CD14-positive monocyte (primary cell): ENCODE measurements at regions not wholly inside any gene's neighbourhood (a gene's known extent, or its start where the extent isn't known, plus 50 kb on each side); places are given as distances from the start of the nearest gene placed in this dataset.

ENCODE experiments used
- DNase-seq, 3 donors: peaks; one replicate each; pipeline ENCODE4 v3.0.0-alpha.2; 2011 to 2022
- H2AFZ ChIP-seq: 2 replicates; pipeline ENCODE4 v1.6.0; 2012; ENCODE audit warnings: mild to moderate bottlenecking, low read depth, low read length, inconsistent platforms; ENCODE audit not compliant: insufficient read depth, poor library complexity, severe bottlenecking
- H3K27ac ChIP-seq, 2 donors: 1 replicate in 1 of 2; 2 replicates in 1 of 2; pipeline ENCODE4 v1.5.1; 2012 to 2013; ENCODE audit warnings: low read length in 2 of 2, control low read depth in 1 of 2, inconsistent platforms in 1 of 2, low read depth in 1 of 2, mild to moderate bottlenecking in 1 of 2
- H3K27me3 ChIP-seq, 2 donors: one replicate each; pipeline versions ENCODE4 v1.6.0 to v1.6.1; 2011 to 2013; ENCODE audit warnings: low read length in 2 of 2; ENCODE audit not compliant: control insufficient read depth in 2 of 2, insufficient read depth in 2 of 2
- H3K36me3 ChIP-seq, 2 donors: replicated peaks in 1 of 2; 1 replicate in 1 of 2; 2 replicates in 1 of 2; pipeline versions ENCODE4 v1.5.1 to v1.6.1; 2012 to 2013; ENCODE audit warnings: low read length in 2 of 2, control low read depth in 1 of 2, inconsistent platforms in 1 of 2, mild to moderate bottlenecking in 1 of 2; ENCODE audit not compliant: insufficient read depth in 2 of 2, control insufficient read depth in 1 of 2
- H3K4me1 ChIP-seq, 2 donors: 1 replicate in 1 of 2; 2 replicates in 1 of 2; pipeline versions ENCODE4 v1.5.1 to v1.6.1; 2012 to 2013; ENCODE audit warnings: low read length in 2 of 2, control low read depth in 1 of 2, inconsistent platforms in 1 of 2, mild to moderate bottlenecking in 1 of 2, moderate library complexity in 1 of 2; ENCODE audit not compliant: insufficient read depth in 2 of 2, control insufficient read depth in 1 of 2
- H3K4me2 ChIP-seq: replicated peaks from 2 replicates; pipeline ENCODE3; 2012; ENCODE audit warnings: low read length, moderate library complexity, mild to moderate bottlenecking; ENCODE audit not compliant: poor library complexity, severe bottlenecking; ENCODE audit errors: extremely low read depth
- H3K4me3 ChIP-seq, 3 experiments: fragments of 200-600 bp in 1 of 3; sonication (generic) in 1 of 3; replicated peaks in 1 of 3; 1 replicate in 2 of 3; 2 replicates in 1 of 3; pipeline ENCODE4 v1.5.1; 2011 to 2013; ENCODE audit warnings: low read length in 3 of 3, mild to moderate bottlenecking in 3 of 3, control low read depth in 2 of 3, low read depth in 2 of 3, inconsistent platforms in 1 of 3, moderate library complexity in 1 of 3
- H3K79me2 ChIP-seq: 2 replicates; pipeline ENCODE4 v1.6.0; 2012; ENCODE audit warnings: mild to moderate bottlenecking, control low read depth, inconsistent platforms, low read length, moderate library complexity; ENCODE audit not compliant: insufficient read depth
- H3K9ac ChIP-seq: 2 replicates; pipeline ENCODE4 v1.6.0; 2017; ENCODE audit warnings: low read length, mild to moderate bottlenecking; ENCODE audit not compliant: insufficient read depth, poor library complexity, severe bottlenecking
- H3K9me3 ChIP-seq, 2 donors: replicated peaks in 1 of 2; 1 replicate in 1 of 2; 2 replicates in 1 of 2; pipeline versions ENCODE4 v1.5.1 to v1.6.1; 2012 to 2013; ENCODE audit warnings: low read length in 2 of 2, control low read depth in 1 of 2; ENCODE audit not compliant: control insufficient read depth in 1 of 2, insufficient read depth in 1 of 2
- H4K20me1 ChIP-seq: 2 replicates; pipeline ENCODE4 v1.6.0; 2012; ENCODE audit warnings: mild to moderate bottlenecking, low read length, control low read depth, moderate library complexity; ENCODE audit not compliant: insufficient read depth
- H3K27ac Mint-ChIP-seq, 7 donors: one replicate each; pipeline ENCODE4 v1.8.0; 2020; ENCODE audit warnings: mild to moderate bottlenecking in 7 of 7, mixed read lengths in 7 of 7, moderate library complexity in 6 of 7, inconsistent platforms in 2 of 7
- H3K27me3 Mint-ChIP-seq, 3 donors: one replicate each; pipeline ENCODE4 v1.8.0; 2021 to 2022; ENCODE audit warnings: low read depth in 3 of 3, mild to moderate bottlenecking in 3 of 3, mixed read lengths in 3 of 3, moderate library complexity in 3 of 3, inconsistent platforms in 1 of 3
- H3K36me3 Mint-ChIP-seq, 2 donors: one replicate each; pipeline ENCODE4 v1.8.0; 2020; ENCODE audit warnings: mixed read lengths in 2 of 2, inconsistent platforms in 1 of 2, mild to moderate bottlenecking in 1 of 2
- H3K4me1 Mint-ChIP-seq: one replicate; pipeline ENCODE4 v1.8.0; 2020; ENCODE audit warnings: mild to moderate bottlenecking, mixed read lengths
- H3K4me3 Mint-ChIP-seq, 2 donors: one replicate each; pipeline ENCODE4 v1.8.0; 2020; ENCODE audit warnings: mild to moderate bottlenecking in 2 of 2, mixed read lengths in 2 of 2, moderate library complexity in 1 of 2
- H3K9me3 Mint-ChIP-seq, 7 donors: one replicate each; pipeline ENCODE4 v1.8.0; 2020 to 2022; ENCODE audit warnings: mixed read lengths in 7 of 7, mild to moderate bottlenecking in 6 of 7, moderate library complexity in 6 of 7, inconsistent platforms in 2 of 7
- CTCF ChIP-seq: fragments of 200-600 bp; IDR thresholded peaks from one replicate; pipeline ENCODE4 v1.8.0; 2022; ENCODE audit warnings: antibody characterized with exemption, mild to moderate bottlenecking
- WGBS: methylation state at CpG from one replicate; pipeline ENCODE4 v1.1.5; 2013; ENCODE audit warnings: missing lambda C conversion rate; ENCODE audit not compliant: insufficient coverage; 5-methylcytosine and 5-hydroxymethylcytosine counted together
- intact Hi-C, 2 donors: fragments of 100-400 bp; cut with micrococcal nuclease; formaldehyde crosslinking; loops; one replicate each; pipeline versions ENCODE4 v1.15.0 to v1.15.1; 2023

GRCh38 chr13:37429976-37430375, 168.6 kb downstream of the POSTN start:
- no peak for DNase-seq
- no peak overlapping the region for H3K4me3 Mint-ChIP-seq
- TF ChIP-seq CTCF: no peak
- H3K27me3 Mint-ChIP-seq: no peaks in the 10 kb centered on the region
- no peak overlapping the region for H3K4me2 ChIP-seq
- no peaks in the 10 kb centered on the region for H3K4me1 ChIP-seq
- intact Hi-C loops: no loop called here
- H3K4me3 ChIP-seq: no peak overlapping the region
- no peaks in the 10 kb centered on the region for H4K20me1 ChIP-seq
- H3K4me1 Mint-ChIP-seq: no peaks in the 10 kb centered on the region
- no peaks in the 10 kb centered on the region for H3K36me3 ChIP-seq
- no peak overlapping the region for H2AFZ ChIP-seq
- no peaks in the 10 kb centered on the region for H3K27me3 ChIP-seq
- no peaks in the 10 kb centered on the region for H3K36me3 Mint-ChIP-seq
- H3K9me3 Mint-ChIP-seq: peaks cover 0 to 7% (median 4%) of the 10 kb centered on the region in 7 donors
- no peak overlapping the region for H3K9ac ChIP-seq
- H3K27ac Mint-ChIP-seq: no peak overlapping the region
- H3K79me2 ChIP-seq: no peaks in the 10 kb centered on the region
- 88% methylated on average over 2 of the region's 2 CpGs for WGBS
- H3K27ac ChIP-seq: no peak overlapping the region
- H3K9me3 ChIP-seq: no peaks in the 10 kb centered on the region

GRCh38 chr13:37427843-37428494, 170.6 kb downstream of the POSTN start:
- H3K4me1 Mint-ChIP-seq: no peaks in the 10 kb centered on the region
- no peak overlapping the region for H2AFZ ChIP-seq
- TF ChIP-seq CTCF: no peak
- H3K4me2 ChIP-seq: no peak overlapping the region
- no peaks in the 10 kb centered on the region for H3K27me3 ChIP-seq
- no CpG with 5 or more reads among the region's 3 CpGs for WGBS
- no peaks in the 10 kb centered on the region for H3K79me2 ChIP-seq
- no peaks in the 10 kb centered on the region for H3K4me1 ChIP-seq
- intact Hi-C loops: no loop called here
- H3K9me3 ChIP-seq: peaks cover 0 to 4% of the 10 kb centered on the region in 2 donors
- H3K27ac Mint-ChIP-seq: no peak overlapping the region
- no peaks in the 10 kb centered on the region for H3K36me3 Mint-ChIP-seq
- no peak overlapping the region for H3K27ac ChIP-seq
- no peak overlapping the region for H3K4me3 ChIP-seq
- no peaks in the 10 kb centered on the region for H4K20me1 ChIP-seq
- no peak for DNase-seq
- H3K27me3 Mint-ChIP-seq: no peaks in the 10 kb centered on the region
- H3K4me3 Mint-ChIP-seq: no peak overlapping the region
- H3K9ac ChIP-seq: no peak overlapping the region
- peaks cover 0 to 9% (median 4%) of the 10 kb centered on the region in 7 donors for H3K9me3 Mint-ChIP-seq
- H3K36me3 ChIP-seq: no peaks in the 10 kb centered on the region
